Endodermal cell (in vitro differentiated cells): ENCODE measurements at regions not wholly inside any gene's neighbourhood (a gene's known extent, or its start where the extent isn't known, plus 50 kb on each side); places are given as distances from the start of the nearest gene placed in this dataset.

Experiments used
- DNase-seq: peaks from one replicate; pipeline ENCODE4 v3.0.0-alpha.2; 2017
- H3K27ac ChIP-seq: 2 replicates; pipeline ENCODE4 v1.5.1; 2013; ENCODE audit warnings: mild to moderate bottlenecking, low read depth, low read length, moderate library complexity
- H3K27me3 ChIP-seq: 2 replicates; pipeline ENCODE4 v1.6.1; 2013; ENCODE audit warnings: mild to moderate bottlenecking, low read length, moderate library complexity; ENCODE audit not compliant: insufficient read depth, control insufficient read depth, poor library complexity, severe bottlenecking
- H3K36me3 ChIP-seq: 2 replicates; pipeline ENCODE4 v1.7.0; 2013; ENCODE audit warnings: mild to moderate bottlenecking, low read length, moderate library complexity; ENCODE audit not compliant: control insufficient read depth, insufficient read depth
- H3K4me1 ChIP-seq: one replicate; pipeline ENCODE4 v1.7.0; 2013; ENCODE audit warnings: low read length; ENCODE audit not compliant: control insufficient read depth, insufficient read depth
- H3K4me3 ChIP-seq: 2 replicates; pipeline ENCODE4 v1.5.1; 2013; ENCODE audit warnings: mild to moderate bottlenecking, low read length, moderate library complexity
- H3K9ac ChIP-seq: 2 replicates; pipeline ENCODE4 v1.6.1; 2013; ENCODE audit warnings: mild to moderate bottlenecking, low read length, moderate library complexity; ENCODE audit not compliant: poor library complexity, severe bottlenecking; ENCODE audit errors: extremely low read depth
- H3K9me3 ChIP-seq: 2 replicates; pipeline ENCODE4 v1.6.1; 2013; ENCODE audit warnings: mild to moderate bottlenecking, low read length, moderate library complexity; ENCODE audit not compliant: control insufficient read depth
- H3K27ac Mint-ChIP-seq: 2 replicates; pipeline ENCODE4 v1.8.0; 2020; ENCODE audit warnings: mixed read lengths
- H3K27me3 Mint-ChIP-seq: 2 replicates; pipeline ENCODE4 v1.8.0; 2021; ENCODE audit warnings: mild to moderate bottlenecking, mixed read lengths; ENCODE audit not compliant: insufficient read depth
- H3K36me3 Mint-ChIP-seq: 2 replicates; pipeline ENCODE4 v1.8.0; 2020; ENCODE audit warnings: low read depth, mixed read lengths
- H3K4me1 Mint-ChIP-seq: 2 replicates; pipeline ENCODE4 v1.8.0; 2020; ENCODE audit warnings: mixed read lengths
- H3K4me3 Mint-ChIP-seq: 2 replicates; pipeline ENCODE4 v1.8.0; 2020; ENCODE audit warnings: mild to moderate bottlenecking, moderate library complexity, mixed read lengths
- H3K9me3 Mint-ChIP-seq: 2 replicates; pipeline ENCODE4 v1.8.0; 2020; ENCODE audit warnings: mild to moderate bottlenecking, mixed read lengths
- WGBS, 2 experiments: methylation state at CpG; one replicate each; pipeline versions ENCODE4 v1.1.5 to v1.1.7; 2013; ENCODE audit warnings: missing lambda C conversion rate in 2 of 2, mixed read lengths in 1 of 2; ENCODE audit not compliant: insufficient coverage in 1 of 2, insufficient read length in 1 of 2; 5-methylcytosine and 5-hydroxymethylcytosine counted together
- TF ChIP-seq, protein P1 (sequence below): fragments of 200-600 bp; sonication (generic); conservative IDR thresholded peaks from 2 replicates; pipeline ENCODE4 v1.5.0; 2021; ENCODE audit warnings: antibody characterized with exemption, mild to moderate bottlenecking

DNA sequence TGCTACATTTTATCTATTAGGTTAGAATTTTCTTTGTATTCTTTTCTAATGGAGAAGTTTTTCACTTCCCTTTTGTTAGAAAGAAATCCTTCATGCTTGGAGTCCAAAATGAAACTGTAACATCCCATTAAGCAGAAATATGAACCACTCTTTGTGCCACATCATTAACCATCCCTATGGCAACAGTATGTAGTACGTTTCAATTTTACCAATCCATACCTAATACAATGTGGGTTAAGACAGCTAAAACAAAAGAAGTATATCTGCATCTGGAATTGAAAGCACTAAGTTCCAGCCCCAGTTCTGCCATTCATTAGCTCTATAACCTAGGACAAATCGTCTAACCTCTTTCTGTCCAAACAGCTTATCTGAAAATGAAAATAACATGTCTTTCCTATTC, 409.2 kb upstream of the SPHKAP start:
- H3K27ac Mint-ChIP-seq, result no peak overlapping the region
- TF ChIP-seq, protein P1, sequence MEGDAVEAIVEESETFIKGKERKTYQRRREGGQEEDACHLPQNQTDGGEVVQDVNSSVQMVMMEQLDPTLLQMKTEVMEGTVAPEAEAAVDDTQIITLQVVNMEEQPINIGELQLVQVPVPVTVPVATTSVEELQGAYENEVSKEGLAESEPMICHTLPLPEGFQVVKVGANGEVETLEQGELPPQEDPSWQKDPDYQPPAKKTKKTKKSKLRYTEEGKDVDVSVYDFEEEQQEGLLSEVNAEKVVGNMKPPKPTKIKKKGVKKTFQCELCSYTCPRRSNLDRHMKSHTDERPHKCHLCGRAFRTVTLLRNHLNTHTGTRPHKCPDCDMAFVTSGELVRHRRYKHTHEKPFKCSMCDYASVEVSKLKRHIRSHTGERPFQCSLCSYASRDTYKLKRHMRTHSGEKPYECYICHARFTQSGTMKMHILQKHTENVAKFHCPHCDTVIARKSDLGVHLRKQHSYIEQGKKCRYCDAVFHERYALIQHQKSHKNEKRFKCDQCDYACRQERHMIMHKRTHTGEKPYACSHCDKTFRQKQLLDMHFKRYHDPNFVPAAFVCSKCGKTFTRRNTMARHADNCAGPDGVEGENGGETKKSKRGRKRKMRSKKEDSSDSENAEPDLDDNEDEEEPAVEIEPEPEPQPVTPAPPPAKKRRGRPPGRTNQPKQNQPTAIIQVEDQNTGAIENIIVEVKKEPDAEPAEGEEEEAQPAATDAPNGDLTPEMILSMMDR, result no peak
- 97 to 100% methylated on average over 1 to 2 of the region's 2 CpGs for WGBS, 2 experiments
- no peak overlapping the region for H3K27ac ChIP-seq
- no peaks in the 10 kb centered on the region for H3K9me3 ChIP-seq
- H3K4me3 Mint-ChIP-seq, result no peak overlapping the region
- no peak overlapping the region for H3K9ac ChIP-seq
- H3K27me3 ChIP-seq, result no peaks in the 10 kb centered on the region
- no peaks in the 10 kb centered on the region for H3K36me3 Mint-ChIP-seq
- no peak overlapping the region for H3K4me3 ChIP-seq
- H3K9me3 Mint-ChIP-seq, result no peaks in the 10 kb centered on the region
- H3K4me1 ChIP-seq, result no peaks in the 10 kb centered on the region
- DNase-seq, result no peak
- peaks cover 2% of the 10 kb centered on the region for H3K4me1 Mint-ChIP-seq
- no peaks in the 10 kb centered on the region for H3K36me3 ChIP-seq
- no peaks in the 10 kb centered on the region for H3K27me3 Mint-ChIP-seq

DNA sequence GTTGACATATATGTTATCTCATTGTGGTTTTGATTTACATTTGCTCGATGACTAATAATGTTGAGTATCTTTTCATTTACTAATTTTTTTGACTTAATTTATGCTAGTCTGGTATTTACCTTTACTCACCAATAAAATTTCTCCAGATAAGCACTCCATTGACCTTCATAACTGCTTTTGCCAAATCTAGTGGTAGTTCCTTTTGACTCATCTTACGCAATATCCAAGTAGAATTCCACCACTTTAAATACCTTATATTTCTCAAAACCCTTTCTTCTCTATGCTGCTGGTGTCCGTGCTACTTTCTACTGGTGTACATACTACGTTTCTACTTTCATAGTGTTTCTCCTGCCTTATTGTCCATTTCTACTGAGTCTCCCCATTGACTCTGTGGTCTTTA, 407.6 kb upstream of the SPHKAP start:
- H3K4me3 Mint-ChIP-seq, result no peak overlapping the region
- WGBS, 2 experiments, result 60 to 64% methylated on average over 3 of the region's 4 CpGs
- H3K4me1 Mint-ChIP-seq, result no peaks in the 10 kb centered on the region
- DNase-seq, result no peak
- no peaks in the 10 kb centered on the region for H3K27me3 Mint-ChIP-seq
- Histone ChIP-seq H3K4me3 (no peak overlapping the region), H3K9me3 (no peaks in the 10 kb centered on the region), H3K27ac (no peak overlapping the region), H3K36me3 (no peaks in the 10 kb centered on the region), H3K4me1 (no peaks in the 10 kb centered on the region), H3K27me3 (no peaks in the 10 kb centered on the region), H3K9ac (no peak overlapping the region)
- no peaks in the 10 kb centered on the region for H3K9me3 Mint-ChIP-seq
- H3K27ac Mint-ChIP-seq, result no peak overlapping the region
- H3K36me3 Mint-ChIP-seq, result no peaks in the 10 kb centered on the region
- TF ChIP-seq, protein P1, result no peak

DNA sequence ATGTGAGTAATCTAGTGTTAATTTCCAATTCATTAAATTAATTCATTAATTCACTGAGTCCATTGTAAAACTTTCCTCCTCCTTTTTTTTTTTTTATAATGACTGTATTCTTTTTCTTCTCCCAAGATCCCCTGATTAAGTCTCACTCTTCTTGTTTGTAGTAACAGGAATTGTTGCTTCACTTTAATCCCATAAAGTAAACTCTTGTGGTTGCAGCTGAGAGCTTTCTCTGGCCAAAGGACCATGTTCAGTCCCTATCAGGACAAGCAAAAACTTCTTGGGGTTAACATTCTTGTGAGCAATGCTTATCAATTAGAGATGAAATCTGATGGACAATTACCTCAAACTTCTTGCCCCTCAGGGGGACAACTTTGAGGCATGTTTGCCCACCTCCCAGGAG, 400.2 kb upstream of the SPHKAP start:
- Histone ChIP-seq H3K9ac (no peak overlapping the region), H3K27me3 (no peaks in the 10 kb centered on the region), H3K4me1 (no peaks in the 10 kb centered on the region), H3K36me3 (no peaks in the 10 kb centered on the region), H3K9me3 (no peaks in the 10 kb centered on the region), H3K27ac (no peak overlapping the region), H3K4me3 (no peak overlapping the region)
- Mint-ChIP-seq H3K36me3 (no peaks in the 10 kb centered on the region), H3K4me3 (no peak overlapping the region), H3K27ac (no peak overlapping the region), H3K4me1 (no peaks in the 10 kb centered on the region), H3K27me3 (no peaks in the 10 kb centered on the region), H3K9me3 (no peaks in the 10 kb centered on the region)
- DNase-seq, result no peak
- TF ChIP-seq, protein P1, result no peak
